ENCODE measurements at regions not wholly inside any gene's neighbourhood (a gene's known extent, or its start where the extent isn't known, plus 50 kb on each side); places are given as distances from the start of the nearest gene placed in this dataset.

- H3K27me3 ChIP-seq (ENCODE audit: low read depth), result no peaks in the 10 kb centered on the region; the same call in 1 of the 2 replicates
- no peak overlapping the region for H3K4me3 ChIP-seq
- no peaks in the 10 kb centered on the region for H3K36me3 ChIP-seq (replicated peaks)
- no peaks in the 10 kb centered on the region for H3K4me1 ChIP-seq
- in situ Hi-C loops (cut with MboI; ENCODE audit: low sequenced_read_pairs), result loop anchor here (10.0 to 25.0 kb wide), 2 partner anchors 226 to 378 kb away; no protein-coding TSS in a partner anchor
- H3K9me3 ChIP-seq, result no peaks in the 10 kb centered on the region
- DNase-seq (ENCODE audit: low spot score in 2 of 2), result no peak
Observed at GRCh38 chr14:60563113-60563512, 54.2 kb downstream of the SIX6 start.

GRCh38 chr14:60565211-60565610 lies 56.3 kb downstream of the SIX6 start:
- Histone ChIP-seq H3K4me3 (no peak overlapping the region), H3K36me3 (replicated peaks) (no peaks in the 10 kb centered on the region), H3K27me3 (ENCODE audit: low read depth) (no peaks in the 10 kb centered on the region; the same call in 1 of the 2 replicates), H3K4me1 (no peaks in the 10 kb centered on the region), H3K9me3 (no peaks in the 10 kb centered on the region)
- in situ Hi-C loops (cut with MboI; ENCODE audit: low sequenced_read_pairs), result loop anchor here (10.0 to 25.0 kb wide), 2 partner anchors 228 to 380 kb away; no protein-coding TSS in a partner anchor
- no peak for DNase-seq (ENCODE audit: low spot score in 2 of 2)

- in situ Hi-C loops (cut with MboI; ENCODE audit: low sequenced_read_pairs), result loop anchor here (10.0 to 25.0 kb wide), 2 partner anchors 229 to 381 kb away; no protein-coding TSS in a partner anchor
- no peaks in the 10 kb centered on the region for H3K4me1 ChIP-seq
- no peaks in the 10 kb centered on the region; the same call in 1 of the 2 replicates for H3K27me3 ChIP-seq (ENCODE audit: low read depth)
- H3K9me3 ChIP-seq, result no peaks in the 10 kb centered on the region
- DNase-seq (ENCODE audit: low spot score in 2 of 2), result no peak
- no peak overlapping the region for H3K4me3 ChIP-seq
- H3K36me3 ChIP-seq (replicated peaks), result no peaks in the 10 kb centered on the region
Observed at GRCh38 chr14:60566101-60566500, 57.2 kb downstream of the SIX6 start.

- DNase-seq (ENCODE audit: low spot score in 2 of 2), result no peak
- H3K9me3 ChIP-seq, result no peaks in the 10 kb centered on the region
- in situ Hi-C loops (cut with MboI; ENCODE audit: low sequenced_read_pairs), result loop anchor here (25.0 kb wide), 1 partner anchor 237 kb away; no protein-coding TSS in a partner anchor
- H3K4me1 ChIP-seq, result no peaks in the 10 kb centered on the region
- no peaks in the 10 kb centered on the region for H3K27me3 ChIP-seq (ENCODE audit: low read depth)
- no peak overlapping the region for H3K4me3 ChIP-seq
- no peaks in the 10 kb centered on the region for H3K36me3 ChIP-seq (replicated peaks)
Observed at GRCh38 chr14:60573943-60574495, 65.1 kb downstream of the SIX6 start.

- Histone ChIP-seq H3K4me1 (no peaks in the 10 kb centered on the region), H3K4me3 (no peak overlapping the region), H3K36me3 (replicated peaks) (no peaks in the 10 kb centered on the region), H3K27me3 (ENCODE audit: low read depth) (no peaks in the 10 kb centered on the region), H3K9me3 (no peaks in the 10 kb centered on the region)
- in situ Hi-C loops (cut with MboI; ENCODE audit: low sequenced_read_pairs), result no loop called here
- no peak for DNase-seq (ENCODE audit: low spot score in 2 of 2)
Observed at GRCh38 chr14:60575008-60575407, 66.1 kb downstream of the SIX6 start.

GRCh38 chr14:60585676-60586075 lies 63.6 kb downstream of the SIX1 start:
- Histone ChIP-seq H3K27me3 (ENCODE audit: low read depth) (no peaks in the 10 kb centered on the region), H3K4me1 (no peaks in the 10 kb centered on the region), H3K9me3 (no peaks in the 10 kb centered on the region), H3K36me3 (replicated peaks) (no peaks in the 10 kb centered on the region), H3K4me3 (no peak overlapping the region)
- DNase-seq (ENCODE audit: low spot score in 2 of 2), result no peak
- in situ Hi-C loops (cut with MboI; ENCODE audit: low sequenced_read_pairs), result no loop called here

- Histone ChIP-seq H3K36me3 (replicated peaks) (no peaks in the 10 kb centered on the region), H3K27me3 (ENCODE audit: low read depth) (no peaks in the 10 kb centered on the region), H3K4me1 (no peaks in the 10 kb centered on the region), H3K9me3 (no peaks in the 10 kb centered on the region), H3K4me3 (no peak overlapping the region)
- DNase-seq (ENCODE audit: low spot score in 2 of 2), result no peak
- in situ Hi-C loops (cut with MboI; ENCODE audit: low sequenced_read_pairs), result no loop called here
Observed at GRCh38 chr14:60589442-60589841, 59.8 kb downstream of the SIX1 start.

GRCh38 chr14:60590991-60591414 lies 58.3 kb downstream of the SIX1 start:
- H3K4me3 ChIP-seq, result no peak overlapping the region
- no peaks in the 10 kb centered on the region for H3K36me3 ChIP-seq (replicated peaks)
- DNase-seq (ENCODE audit: low spot score in 2 of 2), result no peak
- no peaks in the 10 kb centered on the region for H3K4me1 ChIP-seq
- in situ Hi-C loops (cut with MboI; ENCODE audit: low sequenced_read_pairs), result no loop called here
- no peaks in the 10 kb centered on the region for H3K27me3 ChIP-seq (ENCODE audit: low read depth)
- no peaks in the 10 kb centered on the region for H3K9me3 ChIP-seq

Measured in HAP-1 (cell line).